K562 (cell line): ENCODE measurements at regions not wholly inside any gene's neighbourhood (a gene's known extent, or its start where the extent isn't known, plus 50 kb on each side); places are given as distances from the start of the nearest gene placed in this dataset.

Source experiments
- ATAC-seq: fragments of 200-7000 bp; cut with Tn5 transposase; 3 replicates; pipeline ENCODE4 v1.9.1; 2020; ENCODE audit warnings: moderate library complexity
- BruUV-seq: library from RNA; stranded (reverse); fragments of 400-500 nt; replicated peaks from 2 replicates; lab custom pipeline; 2021; lab: Mats Ljungman, UMichigan
- CTCF ChIA-PET: fragments of 300-600 bp; formaldehyde crosslinking; extraction: SDS; loops from one replicate; lab custom pipeline; 2021; ENCODE audit warnings: low intra/inter-chr PET ratio; lab: Yijun Ruan, JAX
- POLR2A ChIA-PET: fragments of 300-600, 350-650 bp; sonication (Branson Sonifier 250); formaldehyde crosslinking; extraction: SDS; loops from one replicate; lab custom pipeline; 2021; ENCODE audit warnings: antibody characterized with exemption, inconsistent platforms; lab: Yijun Ruan, JAX
- DNase-seq, 4 experiments: peaks; one replicate each; pipeline versions ENCODE4 v3.0.0 to v3.0.0-alpha.2; 2011 to 2018; ENCODE audit warnings: low spot score in 3 of 4, mixed read lengths in 3 of 4; ENCODE audit errors: extremely low read depth in 1 of 4
- FAIRE-seq: peaks from 2 replicates; lab custom pipeline; 2011; peaks lifted over from hg19 to GRCh38; lab: Jason Lieb, UNC
- H2AFZ ChIP-seq: 2 replicates; pipeline ENCODE4 v1.6.0; 2011; ENCODE audit warnings: low read depth, low read length, control low read depth, inconsistent platforms
- H3K27ac ChIP-seq: fragments of 200-600 bp; 3 replicates; pipeline ENCODE4 v1.8.0; 2011; ENCODE audit warnings: low read depth, mild to moderate bottlenecking, control low read depth, inconsistent platforms, low read length, moderate library complexity, mixed read lengths; ENCODE audit errors: extremely low read depth
- H3K27me3 ChIP-seq, 2 experiments: fragments of 300-600 bp in 1 of 2; 2 replicates in 1 of 2; 3 replicates in 1 of 2; pipeline versions ENCODE4 v1.6.0 to v1.8.0; 2011; ENCODE audit warnings: inconsistent platforms in 2 of 2, low read length in 2 of 2, mild to moderate bottlenecking in 1 of 2, mixed read lengths in 1 of 2, moderate library complexity in 1 of 2; ENCODE audit not compliant: control insufficient read depth in 2 of 2, insufficient read depth in 2 of 2
- H3K36me3 ChIP-seq: fragments of 300-600 bp; 3 replicates; pipeline ENCODE4 v1.8.0; 2011; ENCODE audit warnings: mild to moderate bottlenecking, low read length, inconsistent platforms; ENCODE audit not compliant: control insufficient read depth, insufficient read depth
- H3K4me1 ChIP-seq, 2 experiments: fragments of 200-600 bp in 1 of 2; replicated peaks in 1 of 2; 2 replicates in 1 of 2; 3 replicates in 1 of 2; pipeline versions ENCODE4 v1.5.1 to v1.8.0; 2011; ENCODE audit warnings: inconsistent platforms in 2 of 2, low read length in 2 of 2, mild to moderate bottlenecking in 1 of 2, mixed read lengths in 1 of 2, moderate library complexity in 1 of 2; ENCODE audit not compliant: control insufficient read depth in 2 of 2, insufficient read depth in 2 of 2
- H3K4me2 ChIP-seq: 2 replicates; pipeline ENCODE4 v1.6.1; 2011; ENCODE audit warnings: low read length, control low read depth, inconsistent platforms, mixed read lengths; ENCODE audit not compliant: insufficient read depth
- H3K4me3 ChIP-seq: fragments of 200-600 bp; sonication (generic), shearing (Covaris generic); 2 replicates; pipeline ENCODE4 v1.5.1; 2016; ENCODE audit warnings: control low read depth, inconsistent platforms
- H3K79me2 ChIP-seq: fragments of 200-600 bp; 3 replicates; pipeline ENCODE4 v1.8.0; 2011; ENCODE audit warnings: low read length, inconsistent platforms; ENCODE audit not compliant: control insufficient read depth, insufficient read depth
- H3K9ac ChIP-seq, 2 experiments: 2 replicates each; pipeline versions ENCODE4 v1.6.0 to v1.6.1; 2011; ENCODE audit warnings: low read depth in 2 of 2, low read length in 2 of 2, control low read depth in 1 of 2, inconsistent platforms in 1 of 2, mild to moderate bottlenecking in 1 of 2, mixed read lengths in 1 of 2; ENCODE audit not compliant: insufficient read depth in 1 of 2
- H3K9me1 ChIP-seq: one replicate; pipeline ENCODE4 v1.6.0; 2011; ENCODE audit warnings: inconsistent platforms, mild to moderate bottlenecking, low read length, moderate library complexity; ENCODE audit not compliant: control insufficient read depth, insufficient read depth
- H3K9me3 ChIP-seq: replicated peaks from 2 replicates; pipeline ENCODE4 v1.5.1; 2011; ENCODE audit warnings: low read depth, low read length, inconsistent platforms; ENCODE audit not compliant: control insufficient read depth, insufficient read depth
- H4K20me1 ChIP-seq: replicated peaks from 2 replicates; pipeline ENCODE4 v1.6.1; 2011; ENCODE audit warnings: low read length, inconsistent platforms, mixed read lengths; ENCODE audit not compliant: control insufficient read depth, insufficient read depth
- BRD4 ChIP-seq: fragments of 200-600 bp; sonication (generic); IDR thresholded peaks from 2 replicates; pipeline ENCODE4 v1.6.1; 2017; ENCODE audit warnings: inconsistent platforms
- GATA2 ChIP-seq: sonication (generic); formaldehyde crosslinking; IDR thresholded peaks from 2 replicates; pipeline ENCODE4 v1.4.0; 2020; ENCODE audit warnings: mild to moderate bottlenecking, missing genetic modification reagents
- HDGF ChIP-seq: fragments of 450-650 bp; IDR thresholded peaks from 2 replicates; pipeline ENCODE4 v1.6.1; 2016
- KLF6 ChIP-seq: fragments of 250-450 bp; sonication (Bioruptor Pico); IDR thresholded peaks from 2 replicates; pipeline ENCODE4 v1.4.0; 2020; ENCODE audit warnings: mild to moderate bottlenecking, moderate library complexity, borderline replicate concordance
- POLR2AphosphoS5 ChIP-seq: IDR thresholded peaks from 2 replicates; pipeline ENCODE4 v1.6.1; 2011; ENCODE audit warnings: mild to moderate bottlenecking, low read depth, low read length, moderate library complexity; ENCODE audit not compliant: control insufficient read depth, insufficient read depth
- RAD21 ChIP-seq, 2 experiments: fragments of 250-450 bp in 1 of 2; fragments of 450-650 bp in 1 of 2; sonication (Bioruptor Pico) in 1 of 2; formaldehyde crosslinking in 1 of 2; IDR thresholded peaks in 1 of 2; conservative IDR thresholded peaks in 1 of 2; 2 replicates each; pipeline versions ENCODE4 v1.4.0 to v1.8.0; 2020 to 2022; ENCODE audit warnings: mild to moderate bottlenecking in 2 of 2, moderate library complexity in 1 of 2
- SRSF3 ChIP-seq: fragments of 200-400 bp; formaldehyde crosslinking; IDR thresholded peaks from 2 replicates; pipeline ENCODE4 v1.6.1; 2016; ENCODE audit warnings: mild to moderate bottlenecking, low read length, moderate library complexity; ENCODE audit not compliant: insufficient read depth
- STAG1 ChIP-seq: sonication (generic); formaldehyde crosslinking; IDR thresholded peaks from 2 replicates; pipeline ENCODE4 v1.5.0; 2020; ENCODE audit warnings: missing genetic modification reagents, borderline replicate concordance
- SUPT5H ChIP-seq: fragments of 450-650 bp; IDR thresholded peaks from 2 replicates; pipeline ENCODE4 v1.6.1; 2016
- TCF3 ChIP-seq: sonication (generic); formaldehyde crosslinking; IDR thresholded peaks from 2 replicates; pipeline ENCODE4 v1.4.0; 2020; ENCODE audit warnings: mild to moderate bottlenecking, missing genetic modification reagents
- U2AF1 ChIP-seq: fragments of 200-400 bp; formaldehyde crosslinking; optimal IDR thresholded peaks from 2 replicates; pipeline ENCODE3; 2017; ENCODE audit warnings: mild to moderate bottlenecking, low read depth, low read length, moderate library complexity
- ZNF12 ChIP-seq: sonication (generic); formaldehyde crosslinking; IDR thresholded peaks from 2 replicates; pipeline ENCODE4 v1.4.0; 2020; ENCODE audit warnings: mild to moderate bottlenecking, missing genetic modification reagents
- ZSCAN32 ChIP-seq: fragments of 450-650 bp; formaldehyde crosslinking; IDR thresholded peaks from 2 replicates; pipeline ENCODE4 v1.4.0; 2020; ENCODE audit warnings: mild to moderate bottlenecking, moderate library complexity
- WGBS: fragments of 100-300 bp; shearing (Covaris generic); methylation state at CpG from one replicate; pipeline ENCODE4 v1.1.6; 2016; ENCODE audit warnings: low coverage, mixed read lengths; ENCODE audit not compliant: insufficient coverage; ENCODE audit errors: missing lambda C conversion rate; 5-methylcytosine and 5-hydroxymethylcytosine counted together
- in situ Hi-C: fragments of 300-500 bp; cut with MboI; formaldehyde crosslinking; loops from 4 replicates; pipeline ENCODE4 v1.15.0; 2018; ENCODE audit warnings: inconsistent platforms, mixed read lengths
- intact Hi-C: fragments of 100-400 bp; cut with micrococcal nuclease; formaldehyde crosslinking; loops from 2 replicates; pipeline ENCODE4 v1.14.2; 2022
- TF ChIP-seq, protein P1 (sequence below): fragments of 250-450 bp; sonication (Bioruptor Pico); IDR thresholded peaks from 2 replicates; pipeline ENCODE4 v1.4.0; 2020; ENCODE audit warnings: mild to moderate bottlenecking, moderate library complexity, borderline replicate concordance
- TF ChIP-seq, protein P2 (sequence below), 2 experiments: fragments of 450-650 bp in 1 of 2; IDR thresholded peaks; 2 replicates each; pipeline ENCODE4 v1.6.1; 2011 to 2017; ENCODE audit warnings: low read depth in 2 of 2, antibody characterized with exemption in 1 of 2, borderline replicate concordance in 1 of 2, low read length in 1 of 2, mild to moderate bottlenecking in 1 of 2, mixed read lengths in 1 of 2; ENCODE audit not compliant: control insufficient read depth in 1 of 2

DNA sequence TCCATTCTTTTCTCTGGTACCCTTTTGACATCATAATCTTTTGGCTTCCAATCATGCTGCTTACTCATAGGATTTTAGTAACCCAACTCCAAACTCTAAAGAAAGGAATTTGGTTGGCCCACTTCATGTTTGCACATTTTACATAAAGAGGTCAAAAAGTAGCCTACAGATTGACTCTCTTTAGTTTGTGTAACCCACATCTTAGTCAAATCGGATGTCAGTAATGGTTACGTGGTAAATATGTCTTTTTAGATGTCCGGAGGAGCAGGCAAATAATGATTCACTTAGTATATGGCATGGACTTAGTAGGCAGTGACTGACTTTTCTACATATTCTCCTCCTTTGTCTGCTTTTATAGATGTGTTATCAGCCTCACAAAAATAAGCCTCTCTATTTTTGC, 711.6 kb upstream of the FOXG1 start (continued):
- TF ChIP-seq RAD21 (CRISPR knock-in tag; conservative IDR thresholded peaks at IDR 0.05 in 1 of 2, IDR thresholded peaks at IDR 0.05 in 1 of 2) (no peak), HDGF (no peak), SRSF3 (no peak), ZNF12 (CRISPR knock-in tag) (no peak), ZSCAN32 (no peak)
- TF ChIP-seq, all 486 proteins: peak for 0

DNA sequence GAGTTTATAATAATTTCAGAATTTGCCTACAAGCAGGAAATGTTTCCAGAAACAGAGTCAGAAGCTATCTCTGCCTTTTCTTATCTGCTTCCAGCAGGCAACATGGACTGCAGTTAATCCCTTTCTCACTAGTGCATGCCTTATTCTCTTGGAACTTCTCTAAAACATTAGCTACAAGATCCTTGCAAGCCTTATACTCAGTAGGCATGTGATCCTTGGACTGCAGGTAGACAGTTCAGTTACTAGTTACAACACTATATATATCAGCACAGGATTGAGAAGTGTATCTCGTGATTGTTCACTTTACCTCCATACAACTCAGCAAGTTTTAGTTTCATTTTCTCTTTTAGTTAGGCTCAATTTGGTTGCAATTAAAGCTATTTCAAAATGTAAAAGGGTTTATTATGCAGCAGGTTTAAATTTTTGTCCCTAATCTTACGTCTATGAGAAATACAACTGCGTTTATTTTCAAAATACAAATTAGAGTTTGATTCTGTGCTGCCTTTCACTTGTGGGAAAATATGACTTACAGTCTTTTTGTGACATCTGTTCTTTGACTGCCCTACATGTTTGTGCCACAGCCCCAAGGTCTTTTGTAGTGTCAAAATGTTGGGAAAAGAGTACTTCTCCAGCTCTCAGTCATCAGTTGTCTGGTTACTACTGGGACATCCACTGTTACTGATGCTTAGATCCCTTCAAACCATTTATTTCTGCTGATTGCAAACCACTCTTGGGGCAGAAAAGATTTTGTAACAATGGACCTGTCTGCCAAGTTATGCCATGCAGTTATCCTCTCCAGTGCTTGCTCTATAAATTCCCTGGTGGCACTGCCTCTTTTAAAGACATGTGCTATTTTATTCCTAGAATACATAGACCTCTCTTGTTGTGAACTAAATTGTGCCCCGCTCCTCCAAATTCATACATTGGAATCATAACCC, 709.0 kb upstream of the FOXG1 start:
- no peak overlapping the region for H3K27ac ChIP-seq
- 0% methylated on average over 4 of the region's 4 CpGs for WGBS

More for the DNA sequence above, 709.0 kb upstream of the FOXG1 start:
- ATAC-seq (no peak), FAIRE-seq (no peak), DNase-seq (no peak)
- Histone ChIP-seq H3K4me1 (no peaks in the 10 kb centered on the region), H3K36me3 (no peaks in the 10 kb centered on the region), H3K79me2 (no peaks in the 10 kb centered on the region), H2AFZ (no peak overlapping the region), H3K9ac (no peak overlapping the region), H3K4me2 (no peak overlapping the region), H3K9me1 (no peaks in the 10 kb centered on the region), H4K20me1 (no peaks in the 10 kb centered on the region), H3K9me3 (no peaks in the 10 kb centered on the region), H3K4me3 (no peak overlapping the region), H3K27me3 (no peaks in the 10 kb centered on the region)
- in situ Hi-C loops: no loop called here
- BruUV-seq: no TSS peak
- ChIA-PET CTCF (no interaction called here), POLR2A (no interaction called here)
- intact Hi-C loops: no loop called here
- TF ChIP-seq STAG1 (CRISPR knock-in tag) (no peak), SUPT5H (no peak), TCF3 (peak; percentile 83), U2AF1 (no peak), GATA2 (CRISPR knock-in tag) (peak; percentile 50; the same call in 1 of the 2 replicates), POLR2AphosphoS5 (no peak), KLF6 (CRISPR knock-in tag) (no peak), BRD4 (no peak)
- TF ChIP-seq, protein P1, sequence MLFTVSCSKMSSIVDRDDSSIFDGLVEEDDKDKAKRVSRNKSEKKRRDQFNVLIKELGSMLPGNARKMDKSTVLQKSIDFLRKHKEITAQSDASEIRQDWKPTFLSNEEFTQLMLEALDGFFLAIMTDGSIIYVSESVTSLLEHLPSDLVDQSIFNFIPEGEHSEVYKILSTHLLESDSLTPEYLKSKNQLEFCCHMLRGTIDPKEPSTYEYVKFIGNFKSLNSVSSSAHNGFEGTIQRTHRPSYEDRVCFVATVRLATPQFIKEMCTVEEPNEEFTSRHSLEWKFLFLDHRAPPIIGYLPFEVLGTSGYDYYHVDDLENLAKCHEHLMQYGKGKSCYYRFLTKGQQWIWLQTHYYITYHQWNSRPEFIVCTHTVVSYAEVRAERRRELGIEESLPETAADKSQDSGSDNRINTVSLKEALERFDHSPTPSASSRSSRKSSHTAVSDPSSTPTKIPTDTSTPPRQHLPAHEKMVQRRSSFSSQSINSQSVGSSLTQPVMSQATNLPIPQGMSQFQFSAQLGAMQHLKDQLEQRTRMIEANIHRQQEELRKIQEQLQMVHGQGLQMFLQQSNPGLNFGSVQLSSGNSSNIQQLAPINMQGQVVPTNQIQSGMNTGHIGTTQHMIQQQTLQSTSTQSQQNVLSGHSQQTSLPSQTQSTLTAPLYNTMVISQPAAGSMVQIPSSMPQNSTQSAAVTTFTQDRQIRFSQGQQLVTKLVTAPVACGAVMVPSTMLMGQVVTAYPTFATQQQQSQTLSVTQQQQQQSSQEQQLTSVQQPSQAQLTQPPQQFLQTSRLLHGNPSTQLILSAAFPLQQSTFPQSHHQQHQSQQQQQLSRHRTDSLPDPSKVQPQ (CRISPR knock-in tag): no peak
- TF ChIP-seq, protein P2, sequence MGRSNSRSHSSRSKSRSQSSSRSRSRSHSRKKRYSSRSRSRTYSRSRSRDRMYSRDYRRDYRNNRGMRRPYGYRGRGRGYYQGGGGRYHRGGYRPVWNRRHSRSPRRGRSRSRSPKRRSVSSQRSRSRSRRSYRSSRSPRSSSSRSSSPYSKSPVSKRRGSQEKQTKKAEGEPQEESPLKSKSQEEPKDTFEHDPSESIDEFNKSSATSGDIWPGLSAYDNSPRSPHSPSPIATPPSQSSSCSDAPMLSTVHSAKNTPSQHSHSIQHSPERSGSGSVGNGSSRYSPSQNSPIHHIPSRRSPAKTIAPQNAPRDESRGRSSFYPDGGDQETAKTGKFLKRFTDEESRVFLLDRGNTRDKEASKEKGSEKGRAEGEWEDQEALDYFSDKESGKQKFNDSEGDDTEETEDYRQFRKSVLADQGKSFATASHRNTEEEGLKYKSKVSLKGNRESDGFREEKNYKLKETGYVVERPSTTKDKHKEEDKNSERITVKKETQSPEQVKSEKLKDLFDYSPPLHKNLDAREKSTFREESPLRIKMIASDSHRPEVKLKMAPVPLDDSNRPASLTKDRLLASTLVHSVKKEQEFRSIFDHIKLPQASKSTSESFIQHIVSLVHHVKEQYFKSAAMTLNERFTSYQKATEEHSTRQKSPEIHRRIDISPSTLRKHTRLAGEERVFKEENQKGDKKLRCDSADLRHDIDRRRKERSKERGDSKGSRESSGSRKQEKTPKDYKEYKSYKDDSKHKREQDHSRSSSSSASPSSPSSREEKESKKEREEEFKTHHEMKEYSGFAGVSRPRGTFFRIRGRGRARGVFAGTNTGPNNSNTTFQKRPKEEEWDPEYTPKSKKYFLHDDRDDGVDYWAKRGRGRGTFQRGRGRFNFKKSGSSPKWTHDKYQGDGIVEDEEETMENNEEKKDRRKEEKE (IDR thresholded peaks at IDR 0.05; ENCODE audit: borderline replicate concordance in 1 of 2, control insufficient read depth in 1 of 2, low read depth in 2 of 2, low read length in 1 of 2): no peak
